Sigmoid colon (tissue), 4 donors: ENCODE measurements at regions not wholly inside any gene's neighbourhood (a gene's known extent, or its start where the extent isn't known, plus 50 kb on each side); places are given as distances from the start of the nearest gene placed in this dataset.

Experiments
- CTCF ChIP-seq, 4 experiments: fragments of 450-650 bp in 3 of 4; fragments of 200-600 bp in 1 of 4; IDR thresholded peaks; one replicate each; pipeline ENCODE4 v1.5.1; 2016 to 2019; ENCODE audit warnings: antibody characterized with exemption in 4 of 4, mild to moderate bottlenecking in 3 of 4, moderate library complexity in 2 of 4
- EP300 ChIP-seq, 4 donors: sonication (generic); formaldehyde crosslinking; IDR thresholded peaks; one replicate each; pipeline ENCODE4 v1.6.1; 2017; ENCODE audit warnings: antibody characterized with exemption in 4 of 4
- POLR2A ChIP-seq, 2 donors: fragments of 450-650 bp; IDR thresholded peaks; one replicate each; pipeline ENCODE4 v1.6.1; 2016; ENCODE audit warnings: antibody characterized with exemption in 2 of 2, mild to moderate bottlenecking in 2 of 2, moderate library complexity in 2 of 2
- POLR2AphosphoS5 ChIP-seq, 4 donors: sonication (generic); formaldehyde crosslinking; IDR thresholded peaks; one replicate each; pipeline ENCODE4 v1.6.1; 2017; ENCODE audit warnings: antibody characterized with exemption in 4 of 4

GRCh38 chr4:96698831-96699230, 858.9 kb downstream of the PDHA2 start:
- TF ChIP-seq CTCF (IDR thresholded peaks at IDR 0.05) (no peak), EP300 (IDR thresholded peaks at IDR 0.05) (no peak), POLR2AphosphoS5 (IDR thresholded peaks at IDR 0.05) (no peak), POLR2A (IDR thresholded peaks at IDR 0.05) (no peak)
